PFSK-1 (cell line): ENCODE measurements at regions not wholly inside any gene's neighbourhood (a gene's known extent, or its start where the extent isn't known, plus 50 kb on each side); places are given as distances from the start of the nearest gene placed in this dataset.

Experiments used
- POLR2AphosphoS5 ChIP-seq: IDR thresholded peaks from 2 replicates; pipeline ENCODE4 v1.6.1; 2012; ENCODE audit warnings: low read depth, mild to moderate bottlenecking, control low read depth, low read length, moderate library complexity
- TAF1 ChIP-seq: IDR thresholded peaks from 2 replicates; pipeline ENCODE4 v1.6.1; 2012; ENCODE audit warnings: low read length, control low read depth, borderline replicate concordance; ENCODE audit not compliant: insufficient read depth

GRCh38 chr13:67932991-67933390 is 702.9 kb upstream of the PCDH9 start:
- TF ChIP-seq POLR2AphosphoS5 (no peak), TAF1 (no peak)
